Endothelial cell of umbilical vein (primary cell): ENCODE measurements at regions not wholly inside any gene's neighbourhood (a gene's known extent, or its start where the extent isn't known, plus 50 kb on each side); places are given as distances from the start of the nearest gene placed in this dataset.

Source experiments
- BruUV-seq: library from RNA; stranded (reverse); fragments of 400-500 nt; replicated peaks from 2 replicates; lab custom pipeline; 2021; lab: Mats Ljungman, UMichigan
- CTCF ChIA-PET: fragments of 300-600, 350-600 bp; sonication (Branson Sonifier 250); formaldehyde crosslinking; loops from one replicate; lab custom pipeline; 2021; ENCODE audit warnings: antibody characterized with exemption, inconsistent platforms; lab: Charles Lee
- POLR2A ChIA-PET: fragments of 300-600, 350-600 bp; sonication (Branson Sonifier 250); formaldehyde crosslinking; loops from one replicate; lab custom pipeline; 2021; ENCODE audit warnings: antibody characterized with exemption, inconsistent platforms; lab: Charles Lee
- DNase-seq: peaks from one replicate; pipeline ENCODE4 v3.0.0-alpha.2; 2011; ENCODE audit warnings: low read depth, low spot score
- FAIRE-seq: peaks from 2 replicates; lab custom pipeline; 2011; peaks lifted over from hg19 to GRCh38; lab: Jason Lieb, UNC
- H2AFZ ChIP-seq: 2 replicates; pipeline ENCODE4 v1.6.0; 2012; ENCODE audit warnings: low read depth, low read length, control low read depth, inconsistent platforms
- H3K27ac ChIP-seq: 2 replicates; pipeline ENCODE4 v1.5.1; 2011; ENCODE audit warnings: low read depth, mild to moderate bottlenecking, control low read depth, low read length, moderate library complexity; ENCODE audit not compliant: insufficient read depth
- H3K27me3 ChIP-seq, 2 experiments: 2 replicates each; pipeline versions ENCODE4 v1.6.0 to v1.6.1; 2011; ENCODE audit warnings: low read length in 2 of 2, mixed read lengths in 1 of 2; ENCODE audit not compliant: control insufficient read depth in 2 of 2, insufficient read depth in 2 of 2
- H3K36me3 ChIP-seq, 2 experiments: 2 replicates in 1 of 2; 3 replicates in 1 of 2; pipeline ENCODE4 v1.5.1; 2011; ENCODE audit warnings: low read length in 2 of 2, mild to moderate bottlenecking in 1 of 2, moderate library complexity in 1 of 2; ENCODE audit not compliant: control insufficient read depth in 2 of 2, insufficient read depth in 2 of 2; ENCODE audit errors: extremely low read depth in 1 of 2
- H3K4me1 ChIP-seq: 3 replicates; pipeline ENCODE4 v1.5.1; 2011; ENCODE audit warnings: mild to moderate bottlenecking, low read length; ENCODE audit not compliant: control insufficient read depth, insufficient read depth; ENCODE audit errors: extremely low read depth
- H3K4me2 ChIP-seq: 2 replicates; pipeline ENCODE4 v1.6.1; 2011; ENCODE audit warnings: low read length, control low read depth, mixed read lengths; ENCODE audit not compliant: insufficient read depth
- H3K4me3 ChIP-seq, 3 experiments: fragments of 200-600 bp in 1 of 3; sonication (generic), shearing (Covaris generic) in 1 of 3; replicated peaks in 1 of 3; 2 replicates each; pipeline ENCODE4 v1.5.1; 2011 to 2016; ENCODE audit warnings: control low read depth in 3 of 3, low read length in 3 of 3, mild to moderate bottlenecking in 2 of 3, inconsistent platforms in 1 of 3, low read depth in 1 of 3, moderate library complexity in 1 of 3; ENCODE audit not compliant: insufficient read depth in 1 of 3
- H3K79me2 ChIP-seq: 2 replicates; pipeline ENCODE4 v1.6.0; 2012; ENCODE audit warnings: low read length, inconsistent platforms; ENCODE audit not compliant: control insufficient read depth, insufficient read depth
- H3K9ac ChIP-seq: replicated peaks from 2 replicates; pipeline ENCODE3; 2011; ENCODE audit warnings: low read length, control low read depth; ENCODE audit not compliant: insufficient read depth; ENCODE audit errors: extremely low read depth
- H3K9me1 ChIP-seq: replicated peaks from 3 replicates; pipeline ENCODE4 v1.6.0; 2011; ENCODE audit warnings: mild to moderate bottlenecking, low read length; ENCODE audit not compliant: control insufficient read depth, insufficient read depth; ENCODE audit errors: extremely low read depth
- H3K9me3 ChIP-seq: replicated peaks from 2 replicates; pipeline ENCODE4 v1.5.1; 2012; ENCODE audit warnings: low read length, inconsistent platforms; ENCODE audit not compliant: control insufficient read depth, insufficient read depth
- H4K20me1 ChIP-seq: replicated peaks from 2 replicates; pipeline ENCODE3; 2011; ENCODE audit warnings: mild to moderate bottlenecking, low read length; ENCODE audit not compliant: control insufficient read depth, insufficient read depth; ENCODE audit errors: extremely low read depth
- CTCF ChIP-seq, 2 donors: IDR thresholded peaks; 1 replicate in 1 of 2; 2 replicates in 1 of 2; pipeline ENCODE4 v1.5.1; 2011; ENCODE audit warnings: low read length in 2 of 2, mild to moderate bottlenecking in 2 of 2, moderate library complexity in 2 of 2, control low read depth in 1 of 2, inconsistent platforms in 1 of 2, low read depth in 1 of 2; ENCODE audit not compliant: insufficient read depth in 1 of 2; ENCODE audit errors: extremely low read depth in 1 of 2
- EZH2 ChIP-seq: IDR thresholded peaks from 2 replicates; pipeline ENCODE4 v1.6.1; 2012; ENCODE audit warnings: borderline replicate concordance, low read depth, mild to moderate bottlenecking, moderate library complexity, low read length, inconsistent platforms; ENCODE audit not compliant: severe bottlenecking
- FOS ChIP-seq: IDR thresholded peaks from 2 replicates; pipeline ENCODE4 v1.6.1; 2011; ENCODE audit warnings: mild to moderate bottlenecking, low read length, moderate library complexity, borderline replicate concordance; ENCODE audit not compliant: insufficient read depth
- GATA2 ChIP-seq: IDR thresholded peaks from 2 replicates; pipeline ENCODE4 v1.7.0; 2011; ENCODE audit warnings: low read depth, mild to moderate bottlenecking, moderate library complexity, mixed read lengths, low read length; ENCODE audit not compliant: insufficient read length, insufficient read depth
- JUN ChIP-seq: IDR thresholded peaks from 2 replicates; pipeline ENCODE4 v1.6.1; 2011; ENCODE audit warnings: borderline replicate concordance, low read depth; ENCODE audit not compliant: insufficient read length, insufficient read depth
- MAX ChIP-seq: IDR thresholded peaks from 2 replicates; pipeline ENCODE4 v1.6.1; 2011; ENCODE audit not compliant: insufficient read depth, insufficient read length
- MYC ChIP-seq: IDR thresholded peaks from one replicate; pipeline ENCODE4 v1.6.1; 2011; ENCODE audit warnings: mild to moderate bottlenecking, low read depth, low read length
- POLR2A ChIP-seq: IDR thresholded peaks from 2 replicates; pipeline ENCODE4 v1.6.1; 2012; ENCODE audit warnings: low read depth, mild to moderate bottlenecking, control low read depth, low read length
- POLR2AphosphoS5 ChIP-seq: IDR thresholded peaks from 2 replicates; pipeline ENCODE4 v1.6.1; 2012; ENCODE audit warnings: low read depth, mild to moderate bottlenecking, control low read depth, low read length, moderate library complexity; ENCODE audit not compliant: insufficient read depth
- dilution Hi-C: fragments of 300-500 bp; cut with MboI; formaldehyde crosslinking; loops from one replicate; pipeline ENCODE4 v1.15.0; 2019; ENCODE audit warnings: low sequenced_read_pairs; ENCODE audit not compliant: extremely low pct_ligation_motif_present
- intact Hi-C: fragments of 100-400 bp; cut with micrococcal nuclease; formaldehyde crosslinking; loops from one replicate; pipeline ENCODE4 v1.10.0; 2022

- CTCF ChIA-PET, result interaction anchor here (0.6 kb wide), 1 partner anchor 414 kb away, joined by 4 read pairs; no protein-coding TSS in a partner anchor
- H2AFZ ChIP-seq, result no peak overlapping the region
- no peaks in the 10 kb centered on the region for H3K27me3 ChIP-seq
- BruUV-seq, result no TSS peak
- H3K27ac ChIP-seq, result no peak overlapping the region
- FAIRE-seq, result peak; percentile 67
- no peaks in the 10 kb centered on the region for H3K36me3 ChIP-seq
- no peaks in the 10 kb centered on the region for H4K20me1 ChIP-seq
- dilution Hi-C loops (no loop called here), intact Hi-C loops (no loop called here)
- H3K9me1 ChIP-seq, result no peaks in the 10 kb centered on the region
- H3K4me2 ChIP-seq, result no peak overlapping the region
- POLR2A ChIA-PET, result no interaction called here
- no peaks in the 10 kb centered on the region for H3K4me1 ChIP-seq
- H3K9me3 ChIP-seq, result no peaks in the 10 kb centered on the region
- no peak overlapping the region for H3K9ac ChIP-seq
- H3K4me3 ChIP-seq, result no peak overlapping the region
- no peak for DNase-seq
- H3K79me2 ChIP-seq, result no peaks in the 10 kb centered on the region
- TF ChIP-seq FOS, result no peak
- TF ChIP-seq EZH2, result no peak
- no peak for TF ChIP-seq MYC
- no peak for TF ChIP-seq CTCF (IDR thresholded peaks at IDR 0.05; ENCODE audit: extremely low read depth in 1 of 2, insufficient read depth in 1 of 2, low read depth in 1 of 2, low read length in 2 of 2)
- TF ChIP-seq JUN, result no peak
- no peak for TF ChIP-seq GATA2
- TF ChIP-seq POLR2AphosphoS5, result no peak
- TF ChIP-seq MAX, result no peak
- no peak for TF ChIP-seq POLR2A
Observed at GRCh38 chrX:39930786-39931528, 166.8 kb downstream of the BCOR start.
